Stimulated activated naive CD8-positive, alpha-beta T cell treated with anti-CD3 and anti-CD28 coated beads, Interleukin-15, amount 100 ng/mL, for 72 hours (primary cell): ENCODE measurements at regions not wholly inside any gene's neighbourhood (a gene's known extent, or its start where the extent isn't known, plus 50 kb on each side); places are given as distances from the start of the nearest gene placed in this dataset.

ENCODE experiments used
- ATAC-seq: fragments of 150-1000 bp; cut with Tn5 transposase; 2 replicates; pipeline ENCODE4 v1.10.0; 2021; ENCODE audit warnings: mild to moderate bottlenecking, moderate library complexity
- DNase-seq, 2 donors: peaks; one replicate each; pipeline ENCODE4 v3.0.0; 2021 to 2022
- H3K27ac Mint-ChIP-seq, 2 donors: one replicate each; pipeline ENCODE4 v1.8.0; 2022; ENCODE audit warnings: mild to moderate bottlenecking in 2 of 2, mixed read lengths in 2 of 2, moderate library complexity in 2 of 2
- H3K27me3 Mint-ChIP-seq: one replicate; pipeline ENCODE4 v1.8.0; 2022; ENCODE audit warnings: mixed read lengths
- H3K4me1 Mint-ChIP-seq: one replicate; pipeline ENCODE4 v1.8.0; 2022; ENCODE audit warnings: mild to moderate bottlenecking, mixed read lengths
- H3K4me3 Mint-ChIP-seq, 2 donors: one replicate each; pipeline ENCODE4 v1.8.0; 2022; ENCODE audit warnings: mild to moderate bottlenecking in 2 of 2, mixed read lengths in 2 of 2, moderate library complexity in 1 of 2
- H3K9me3 Mint-ChIP-seq, 2 donors: one replicate each; pipeline ENCODE4 v1.8.0; 2022; ENCODE audit warnings: mixed read lengths in 2 of 2

GRCh38 chr2:103734911-103735310 is 973.1 kb downstream of the TMEM182 start:
- peaks cover 24 to 37% of the 10 kb centered on the region in 2 donors for H3K9me3 Mint-ChIP-seq

DNA sequence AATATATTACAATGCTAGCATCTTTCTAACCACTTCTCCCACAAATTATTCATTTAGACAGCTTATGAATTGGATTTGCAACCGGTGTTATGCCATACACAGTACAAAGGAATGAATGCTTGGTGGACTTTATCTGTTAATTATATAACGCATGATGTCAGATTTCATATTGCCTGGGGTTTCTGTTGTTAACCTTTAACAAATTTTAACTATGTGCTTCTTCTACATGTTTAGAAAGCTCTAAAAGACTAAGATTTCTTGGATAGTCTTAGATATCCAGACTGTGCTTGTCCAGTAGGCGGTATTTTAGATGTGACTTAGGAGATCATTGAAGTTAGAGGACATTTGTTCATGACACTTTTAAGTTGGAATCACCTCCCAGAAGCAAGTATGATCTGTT is 976.3 kb downstream of the TMEM182 start:
- Mint-ChIP-seq H3K4me1 (no peaks in the 10 kb centered on the region), H3K27ac (no peak overlapping the region), H3K27me3 (no peaks in the 10 kb centered on the region), H3K4me3 (no peak overlapping the region), H3K9me3 (peaks cover 16 to 33% of the 10 kb centered on the region in 2 donors)
- DNase-seq (no peak), ATAC-seq (no peak)

More at GRCh38 chr2:103734911-103735310, 973.1 kb downstream of the TMEM182 start:
- H3K4me3 Mint-ChIP-seq: no peak overlapping the region
- no peaks in the 10 kb centered on the region for H3K4me1 Mint-ChIP-seq
- H3K27me3 Mint-ChIP-seq: no peaks in the 10 kb centered on the region
- DNase-seq (no peak), ATAC-seq (no peak)
- no peak overlapping the region for H3K27ac Mint-ChIP-seq

DNA sequence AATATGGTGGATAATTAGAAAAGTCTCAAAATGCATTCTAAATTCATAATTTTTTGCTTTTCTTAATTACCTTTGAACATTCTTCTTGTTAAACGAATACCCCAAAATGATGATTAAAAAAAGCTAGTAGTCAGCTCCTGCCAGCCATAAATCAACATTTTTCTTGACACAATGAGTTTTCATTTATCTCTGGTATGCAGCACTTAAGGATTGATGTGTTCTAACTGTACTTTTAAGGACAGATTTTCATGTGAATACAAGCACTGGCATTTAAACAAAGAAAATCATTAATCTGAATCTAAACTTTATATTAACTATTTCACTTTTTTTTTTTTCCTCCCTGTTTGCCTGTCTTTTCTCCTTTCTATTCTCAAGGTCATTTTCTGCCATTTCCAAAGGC is 976.8 kb downstream of the TMEM182 start:
- no peak for ATAC-seq
- Mint-ChIP-seq H3K27ac (no peak overlapping the region), H3K4me3 (no peak overlapping the region), H3K9me3 (peaks cover 13 to 29% of the 10 kb centered on the region in 2 donors), H3K27me3 (no peaks in the 10 kb centered on the region), H3K4me1 (no peaks in the 10 kb centered on the region)
- DNase-seq: no peak

DNA sequence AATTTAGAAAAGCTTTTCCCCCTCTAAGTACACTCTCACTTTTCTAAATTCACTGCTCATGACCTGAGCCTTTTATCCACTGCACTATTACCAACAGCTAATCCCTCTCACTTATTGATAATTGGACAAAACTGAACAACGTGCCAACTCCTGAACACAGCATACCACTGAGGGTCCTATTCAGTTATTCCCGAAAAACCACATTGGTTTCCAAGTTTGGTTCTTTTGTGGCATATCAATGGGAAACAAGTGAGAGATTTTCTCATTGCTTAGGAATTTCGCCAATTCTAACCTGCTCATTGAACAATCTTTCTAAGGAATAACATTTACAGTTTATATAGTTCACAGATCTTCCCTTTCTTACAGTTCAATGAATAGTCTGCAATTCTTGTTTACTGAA is 977.4 kb downstream of the TMEM182 start:
- DNase-seq (no peak), ATAC-seq (no peak)
- no peaks in the 10 kb centered on the region for H3K4me1 Mint-ChIP-seq

GRCh38 chr2:103739921-103740320 is 978.1 kb downstream of the TMEM182 start:
- H3K27me3 Mint-ChIP-seq: no peaks in the 10 kb centered on the region
- H3K9me3 Mint-ChIP-seq: peaks cover 3 to 16% of the 10 kb centered on the region in 2 donors
- no peaks in the 10 kb centered on the region for H3K4me1 Mint-ChIP-seq
- ATAC-seq (no peak), DNase-seq (no peak)
- no peak overlapping the region for H3K4me3 Mint-ChIP-seq
- H3K27ac Mint-ChIP-seq: no peak overlapping the region

More for the DNA sequence above, 977.4 kb downstream of the TMEM182 start:
- Mint-ChIP-seq H3K9me3 (peaks cover 9 to 23% of the 10 kb centered on the region in 2 donors), H3K27me3 (no peaks in the 10 kb centered on the region), H3K4me3 (no peak overlapping the region), H3K27ac (no peak overlapping the region)

DNA sequence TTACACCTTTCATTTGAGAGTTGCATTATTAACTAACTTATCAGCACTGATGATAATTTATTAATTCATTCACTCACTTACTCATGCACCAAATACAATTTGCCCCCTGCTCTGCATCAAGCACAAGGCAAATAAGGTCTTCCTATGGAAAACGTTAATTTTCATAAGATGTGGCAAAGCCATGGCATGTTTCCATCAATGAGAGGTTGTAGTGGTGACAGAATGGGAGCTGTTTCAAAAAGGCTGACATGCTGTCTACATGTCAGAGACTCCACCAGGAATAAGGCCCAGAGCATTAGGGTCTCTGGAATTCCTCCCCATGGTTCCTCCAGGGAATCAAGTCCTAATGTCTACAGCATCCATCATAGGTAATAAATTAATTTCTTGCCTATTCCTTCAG is 978.8 kb downstream of the TMEM182 start:
- Mint-ChIP-seq H3K4me1 (no peaks in the 10 kb centered on the region), H3K27ac (no peak overlapping the region), H3K9me3 (peaks cover 3 to 9% of the 10 kb centered on the region in 2 donors), H3K27me3 (no peaks in the 10 kb centered on the region), H3K4me3 (no peak overlapping the region)
- ATAC-seq: no peak
- no peak for DNase-seq

DNA sequence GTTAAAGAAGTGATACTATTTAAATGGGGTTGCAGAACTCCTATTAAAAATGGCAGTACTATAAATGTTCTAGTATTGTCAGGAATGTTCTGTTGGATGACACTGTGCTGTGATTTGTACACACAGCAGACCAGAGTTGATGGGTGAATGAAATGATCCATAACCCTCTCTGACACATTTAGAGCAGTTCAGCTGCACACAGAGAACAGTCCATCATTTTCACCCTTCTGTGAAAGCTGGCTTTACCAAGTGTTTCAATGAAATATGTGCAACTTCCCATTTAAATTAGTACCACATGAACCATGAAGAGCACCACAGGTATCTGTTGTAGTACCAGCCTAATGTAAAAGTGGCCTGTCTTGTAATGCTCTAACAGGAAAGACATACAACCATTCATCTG is 981.4 kb downstream of the TMEM182 start:
- Mint-ChIP-seq H3K4me1 (no peaks in the 10 kb centered on the region), H3K9me3 (peaks cover 8 to 12% of the 10 kb centered on the region in 2 donors), H3K27ac (no peak overlapping the region), H3K4me3 (no peak overlapping the region), H3K27me3 (no peaks in the 10 kb centered on the region)
- DNase-seq (no peak), ATAC-seq (no peak)

DNA sequence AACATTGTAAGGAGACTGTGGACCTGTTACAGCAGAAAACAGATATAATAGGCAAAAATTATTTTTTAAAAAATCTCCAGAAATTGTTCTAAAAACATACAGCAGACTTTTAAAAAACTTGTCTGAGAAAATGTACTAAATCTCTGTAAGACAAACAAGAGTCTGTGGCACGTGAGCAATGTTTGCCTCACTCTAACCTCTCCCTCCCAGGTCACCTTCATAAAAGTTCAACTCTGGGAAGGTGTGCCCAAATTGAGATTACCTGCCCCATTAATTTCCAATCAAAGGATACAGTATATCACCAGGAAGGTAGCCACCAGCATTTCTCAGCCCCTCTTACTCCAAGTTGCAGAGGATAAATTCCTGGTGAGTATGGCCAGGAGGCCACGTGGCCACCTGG is 992.7 kb downstream of the TMEM182 start:
- ATAC-seq (no peak), DNase-seq (no peak)
- peaks cover 6 to 35% of the 10 kb centered on the region in 2 donors for H3K9me3 Mint-ChIP-seq
- no peaks in the 10 kb centered on the region for H3K27me3 Mint-ChIP-seq
- H3K27ac Mint-ChIP-seq: no peak overlapping the region
- H3K4me1 Mint-ChIP-seq: no peaks in the 10 kb centered on the region
- no peak overlapping the region for H3K4me3 Mint-ChIP-seq

- Mint-ChIP-seq H3K4me3 (no peak overlapping the region), H3K4me1 (no peaks in the 10 kb centered on the region), H3K27ac (no peak overlapping the region), H3K9me3 (peaks cover 13 to 18% of the 10 kb centered on the region in 2 donors), H3K27me3 (no peaks in the 10 kb centered on the region)
- no peak for DNase-seq
- no peak for ATAC-seq
Measured at GRCh38 chr2:103773884-103774283, 1012.1 kb downstream of the TMEM182 start.

- DNase-seq (no peak), ATAC-seq (no peak)
- Mint-ChIP-seq H3K9me3 (peaks cover 7 to 9% of the 10 kb centered on the region in 2 donors), H3K27me3 (no peaks in the 10 kb centered on the region), H3K27ac (no peak overlapping the region), H3K4me1 (no peaks in the 10 kb centered on the region), H3K4me3 (no peak overlapping the region)
Measured at GRCh38 chr2:103780088-103780702, 1018.4 kb downstream of the TMEM182 start.

DNA sequence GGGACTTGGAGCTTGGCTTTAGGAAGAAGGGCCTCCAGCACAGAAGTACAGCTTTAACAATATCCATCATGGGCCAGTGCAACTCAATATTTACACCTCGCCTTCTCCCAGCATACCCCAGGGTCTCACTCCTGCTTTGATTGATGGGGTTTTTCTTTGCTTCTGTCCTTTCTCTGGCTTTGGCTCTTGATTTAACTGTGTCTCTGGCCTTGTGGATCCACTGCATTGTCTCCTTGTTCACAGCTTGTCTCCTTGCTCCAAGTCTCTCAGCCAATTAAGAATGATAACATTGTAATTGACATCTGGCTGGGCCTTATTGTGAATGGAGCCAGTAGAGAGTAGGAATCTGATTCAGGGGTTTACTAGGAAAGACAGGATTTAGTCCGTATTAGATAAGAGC is 1019.5 kb downstream of the TMEM182 start:
- H3K27me3 Mint-ChIP-seq: no peaks in the 10 kb centered on the region
- no peak overlapping the region for H3K27ac Mint-ChIP-seq
- H3K9me3 Mint-ChIP-seq: peaks cover 0 to 7% of the 10 kb centered on the region in 2 donors
- no peak overlapping the region for H3K4me3 Mint-ChIP-seq
- no peaks in the 10 kb centered on the region for H3K4me1 Mint-ChIP-seq
- DNase-seq (no peak), ATAC-seq (no peak)

DNA sequence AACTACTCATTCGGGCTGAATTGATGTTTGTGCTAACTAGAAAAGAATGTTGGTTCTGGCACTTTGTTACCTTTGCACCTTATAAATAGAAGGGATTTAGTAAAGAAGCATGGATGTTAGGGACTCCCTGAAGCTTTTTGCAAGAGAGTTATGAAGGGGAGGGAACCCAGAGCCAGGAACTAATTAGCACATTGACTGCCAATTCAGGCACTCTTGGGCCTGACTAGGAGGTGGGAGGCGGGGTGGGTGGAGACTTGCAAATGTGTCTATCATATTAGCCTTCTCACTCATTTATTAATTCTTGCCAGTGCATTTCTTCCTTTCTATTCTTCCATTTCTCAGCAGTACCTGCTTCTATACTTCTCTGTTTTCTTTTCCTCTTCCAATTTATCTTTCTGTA is 1022.4 kb downstream of the TMEM182 start:
- Mint-ChIP-seq H3K9me3 (peaks cover 0 to 7% of the 10 kb centered on the region in 2 donors), H3K4me1 (no peaks in the 10 kb centered on the region), H3K27me3 (no peaks in the 10 kb centered on the region), H3K27ac (no peak overlapping the region), H3K4me3 (no peak overlapping the region)
- ATAC-seq: no peak
- DNase-seq: no peak

- peaks cover 0 to 7% of the 10 kb centered on the region in 2 donors for H3K9me3 Mint-ChIP-seq
- no peaks in the 10 kb centered on the region for H3K27me3 Mint-ChIP-seq
- DNase-seq (no peak), ATAC-seq (no peak)
- H3K4me1 Mint-ChIP-seq: no peaks in the 10 kb centered on the region
- no peak overlapping the region for H3K27ac Mint-ChIP-seq
- no peak overlapping the region for H3K4me3 Mint-ChIP-seq
Measured at GRCh38 chr2:103785432-103785831, 1023.6 kb downstream of the TMEM182 start.

- Mint-ChIP-seq H3K4me3 (no peak overlapping the region), H3K4me1 (no peaks in the 10 kb centered on the region), H3K27me3 (no peaks in the 10 kb centered on the region), H3K27ac (no peak overlapping the region), H3K9me3 (peaks cover 0 to 7% of the 10 kb centered on the region in 2 donors)
- ATAC-seq (no peak), DNase-seq (no peak)
Measured at GRCh38 chr2:103785956-103786355, 1024.1 kb downstream of the TMEM182 start.

GRCh38 chr2:103788389-103788788 is 1026.6 kb downstream of the TMEM182 start:
- H3K4me3 Mint-ChIP-seq: no peak overlapping the region
- peaks cover 0 to 7% of the 10 kb centered on the region in 2 donors for H3K9me3 Mint-ChIP-seq
- no peak for DNase-seq
- H3K27me3 Mint-ChIP-seq: no peaks in the 10 kb centered on the region
- H3K27ac Mint-ChIP-seq: no peak overlapping the region
- H3K4me1 Mint-ChIP-seq: no peaks in the 10 kb centered on the region
- no peak for ATAC-seq

- H3K4me1 Mint-ChIP-seq: no peaks in the 10 kb centered on the region
- DNase-seq (no peak), ATAC-seq (no peak)
- no peak overlapping the region for H3K4me3 Mint-ChIP-seq
- H3K27me3 Mint-ChIP-seq: no peaks in the 10 kb centered on the region
- peaks cover 0 to 7% of the 10 kb centered on the region in 2 donors for H3K9me3 Mint-ChIP-seq
- no peak overlapping the region for H3K27ac Mint-ChIP-seq
Measured at GRCh38 chr2:103788951-103789350, 1027.1 kb downstream of the TMEM182 start.
